ENCODE measurements at regions not wholly inside any gene's neighbourhood (a gene's known extent, or its start where the extent isn't known, plus 50 kb on each side); places are given as distances from the start of the nearest gene placed in this dataset.

DNA sequence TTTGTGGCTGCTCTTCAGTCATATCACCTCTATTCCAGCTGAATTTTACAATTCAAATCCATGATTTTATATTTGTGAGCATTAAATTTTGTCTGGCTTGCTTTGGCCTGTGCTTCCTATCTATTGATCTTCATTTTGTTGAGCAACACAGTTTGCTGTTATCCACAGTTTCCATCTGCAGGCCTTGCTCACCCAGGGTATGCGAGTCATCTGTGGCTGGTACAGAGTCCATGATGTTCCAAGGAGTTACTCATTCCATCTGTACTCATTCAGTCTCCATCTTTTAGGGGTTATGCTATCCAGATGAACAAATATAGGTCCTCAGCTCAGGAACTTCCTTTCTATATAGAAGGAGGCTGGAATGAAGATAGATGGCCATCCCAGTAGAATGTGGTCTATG, 70.1 kb upstream of the CCK start (continued):
- TF ChIP-seq, protein P1, sequence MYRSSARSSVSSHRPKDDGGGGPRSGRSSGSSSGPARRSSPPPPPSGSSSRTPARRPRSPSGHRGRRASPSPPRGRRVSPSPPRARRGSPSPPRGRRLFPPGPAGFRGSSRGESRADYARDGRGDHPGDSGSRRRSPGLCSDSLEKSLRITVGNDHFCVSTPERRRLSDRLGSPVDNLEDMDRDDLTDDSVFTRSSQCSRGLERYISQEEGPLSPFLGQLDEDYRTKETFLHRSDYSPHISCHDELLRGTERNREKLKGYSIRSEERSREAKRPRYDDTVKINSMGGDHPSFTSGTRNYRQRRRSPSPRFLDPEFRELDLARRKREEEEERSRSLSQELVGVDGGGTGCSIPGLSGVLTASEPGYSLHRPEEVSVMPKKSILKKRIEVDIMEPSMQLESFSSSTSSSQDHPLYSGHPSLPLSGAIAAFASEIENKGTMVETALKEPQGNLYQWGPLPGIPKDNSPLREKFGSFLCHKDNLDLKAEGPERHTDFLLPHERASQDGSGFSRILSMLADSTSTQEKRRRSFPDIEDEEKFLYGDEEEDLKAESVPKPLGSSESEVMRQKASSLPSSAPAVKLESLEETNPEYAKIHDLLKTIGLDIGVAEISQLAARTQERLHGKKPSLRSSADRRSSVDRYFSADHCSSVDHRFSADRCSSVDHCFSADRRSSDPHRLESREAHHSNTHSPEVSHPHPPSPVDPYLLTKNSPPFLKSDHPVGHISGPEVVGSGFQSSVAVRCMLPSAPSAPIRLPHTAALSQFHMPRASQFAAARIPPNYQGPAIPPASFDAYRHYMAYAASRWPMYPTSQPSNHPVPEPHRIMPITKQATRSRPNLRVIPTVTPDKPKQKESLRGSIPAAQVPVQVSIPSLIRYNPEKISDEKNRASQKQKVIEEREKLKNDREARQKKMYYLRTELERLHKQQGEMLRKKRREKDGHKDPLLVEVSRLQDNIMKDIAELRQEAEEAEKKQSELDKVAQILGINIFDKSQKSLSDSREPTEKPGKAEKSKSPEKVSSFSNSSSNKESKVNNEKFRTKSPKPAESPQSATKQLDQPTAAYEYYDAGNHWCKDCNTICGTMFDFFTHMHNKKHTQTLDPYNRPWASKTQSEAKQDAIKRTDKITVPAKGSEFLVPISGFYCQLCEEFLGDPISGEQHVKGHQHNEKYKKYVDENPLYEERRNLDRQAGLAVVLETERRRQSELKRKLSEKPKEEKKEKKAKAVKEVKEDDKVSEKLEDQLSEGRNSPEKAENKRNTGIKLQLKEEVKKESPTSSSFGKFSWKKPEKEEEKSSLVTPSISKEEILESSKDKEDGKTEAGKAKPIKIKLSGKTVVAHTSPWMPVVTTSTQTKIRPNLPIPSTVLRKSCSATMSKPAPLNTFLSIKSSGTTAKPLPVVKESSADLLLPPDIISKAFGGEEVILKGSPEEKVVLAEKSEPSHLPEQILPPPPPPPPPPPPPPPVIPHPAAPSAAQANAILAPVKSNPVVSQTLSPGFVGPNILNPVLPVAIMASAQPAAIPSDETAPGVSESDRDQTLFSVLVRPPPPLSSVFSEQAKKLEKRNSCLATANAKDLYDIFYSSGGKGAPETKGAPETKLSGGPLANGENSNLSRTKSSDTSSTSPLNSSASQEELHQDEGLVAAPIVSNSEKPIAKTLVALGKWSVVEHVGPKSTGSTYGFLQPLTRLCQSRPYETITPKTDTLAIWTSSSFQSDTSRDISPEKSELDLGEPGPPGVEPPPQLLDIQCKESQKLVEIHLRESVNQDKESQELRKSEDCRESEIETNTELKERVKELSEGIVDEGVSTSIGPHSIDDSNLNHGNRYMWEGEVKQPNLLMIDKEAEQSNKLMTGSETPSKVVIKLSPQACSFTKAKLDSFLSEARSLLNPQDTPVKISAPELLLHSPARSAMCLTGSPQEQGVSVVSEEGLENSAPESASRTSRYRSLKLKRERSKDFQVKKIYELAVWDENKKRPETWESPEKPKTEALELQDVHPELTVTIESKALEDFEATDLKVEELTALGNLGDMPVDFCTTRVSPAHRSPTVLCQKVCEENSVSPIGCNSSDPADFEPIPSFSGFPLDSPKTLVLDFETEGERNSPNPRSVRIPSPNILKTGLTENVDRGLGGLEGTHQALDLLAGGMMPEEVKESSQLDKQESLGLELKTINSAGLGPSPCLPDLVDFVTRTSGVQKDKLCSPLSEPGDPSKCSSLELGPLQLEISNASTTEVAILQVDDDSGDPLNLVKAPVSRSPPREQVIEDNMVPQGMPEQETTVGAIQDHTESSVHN (IDR thresholded peaks at IDR 0.05; ENCODE audit: borderline replicate concordance in 1 of 2, low read depth in 1 of 2) = no peak
- TF ChIP-seq TFAM (CRISPR knock-in tag; conservative IDR thresholded peaks at IDR 0.05) = no peak
- no peak for TF ChIP-seq MCM3 (IDR thresholded peaks at IDR 0.05)

DNA sequence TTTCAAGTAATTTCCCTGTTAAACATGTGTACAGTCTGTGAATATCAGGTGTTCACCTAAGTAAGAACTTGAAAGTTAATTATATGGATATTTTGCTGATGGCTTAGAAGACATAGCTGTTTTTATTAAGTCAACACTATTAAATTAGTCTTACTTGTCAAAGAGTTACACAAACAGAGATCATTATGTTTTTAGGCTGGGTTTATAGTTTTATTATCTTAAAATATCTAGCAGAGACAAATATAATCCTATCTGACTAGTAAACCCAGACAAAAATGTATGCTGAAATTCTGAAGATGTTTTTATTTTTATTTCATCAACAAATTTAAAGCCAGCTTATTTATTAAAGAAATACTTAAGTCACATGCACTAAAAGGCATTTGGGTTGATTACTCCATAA, 51.2 kb upstream of the CCK start:
- Histone ChIP-seq H3K4me1 (replicated peaks in 1 of 2; ENCODE audit: control insufficient read depth in 2 of 2, insufficient read depth in 2 of 2, low read length in 2 of 2) (no peaks in the 10 kb centered on the region), H3K27me3 (ENCODE audit: control insufficient read depth in 2 of 2, insufficient read depth in 2 of 2, low read length in 2 of 2) (peaks cover 10 to 14% of the 10 kb centered on the region in 2 experiments; a peak in 4 of 5 replicates), H3K27ac (ENCODE audit: extremely low read depth, low read depth, low read length) (no peak overlapping the region), H3K9ac (ENCODE audit: insufficient read depth in 1 of 2, low read depth in 2 of 2, low read length in 2 of 2) (no peak overlapping the region), H3K36me3 (ENCODE audit: control insufficient read depth, insufficient read depth, low read length) (no peaks in the 10 kb centered on the region), H3K9me1 (ENCODE audit: control insufficient read depth, insufficient read depth, low read length) (no peaks in the 10 kb centered on the region), H3K4me3 (no peak overlapping the region), H3K9me3 (replicated peaks; ENCODE audit: control insufficient read depth, insufficient read depth, low read depth, low read length) (no peaks in the 10 kb centered on the region), H2AFZ (ENCODE audit: low read depth, low read length) (no peak overlapping the region), H4K20me1 (replicated peaks; ENCODE audit: control insufficient read depth, insufficient read depth, low read length) (no peaks in the 10 kb centered on the region), H3K79me2 (ENCODE audit: control insufficient read depth, insufficient read depth, low read length) (no peaks in the 10 kb centered on the region), H3K4me2 (ENCODE audit: insufficient read depth, low read length) (no peak overlapping the region)
- in situ Hi-C loops (cut with MboI) = loop anchor here (10.0 kb wide), 1 partner anchor 1888 kb away; no protein-coding TSS in a partner anchor
- intact Hi-C loops (cut with micrococcal nuclease) = no loop called here
- ChIA-PET POLR2A (interaction anchor here (0.6 kb wide), 1 partner anchor 184 kb away, joined by 3 read pairs; no protein-coding TSS in a partner anchor), CTCF (ENCODE audit: low intra/inter-chr PET ratio) (no interaction called here)
- ATAC-seq (no peak), FAIRE-seq (no peak), DNase-seq (ENCODE audit: extremely low read depth in 1 of 4, low spot score in 3 of 4) (no peak)
- BruUV-seq (replicated peaks) = no TSS peak
- TF ChIP-seq, protein P2, sequence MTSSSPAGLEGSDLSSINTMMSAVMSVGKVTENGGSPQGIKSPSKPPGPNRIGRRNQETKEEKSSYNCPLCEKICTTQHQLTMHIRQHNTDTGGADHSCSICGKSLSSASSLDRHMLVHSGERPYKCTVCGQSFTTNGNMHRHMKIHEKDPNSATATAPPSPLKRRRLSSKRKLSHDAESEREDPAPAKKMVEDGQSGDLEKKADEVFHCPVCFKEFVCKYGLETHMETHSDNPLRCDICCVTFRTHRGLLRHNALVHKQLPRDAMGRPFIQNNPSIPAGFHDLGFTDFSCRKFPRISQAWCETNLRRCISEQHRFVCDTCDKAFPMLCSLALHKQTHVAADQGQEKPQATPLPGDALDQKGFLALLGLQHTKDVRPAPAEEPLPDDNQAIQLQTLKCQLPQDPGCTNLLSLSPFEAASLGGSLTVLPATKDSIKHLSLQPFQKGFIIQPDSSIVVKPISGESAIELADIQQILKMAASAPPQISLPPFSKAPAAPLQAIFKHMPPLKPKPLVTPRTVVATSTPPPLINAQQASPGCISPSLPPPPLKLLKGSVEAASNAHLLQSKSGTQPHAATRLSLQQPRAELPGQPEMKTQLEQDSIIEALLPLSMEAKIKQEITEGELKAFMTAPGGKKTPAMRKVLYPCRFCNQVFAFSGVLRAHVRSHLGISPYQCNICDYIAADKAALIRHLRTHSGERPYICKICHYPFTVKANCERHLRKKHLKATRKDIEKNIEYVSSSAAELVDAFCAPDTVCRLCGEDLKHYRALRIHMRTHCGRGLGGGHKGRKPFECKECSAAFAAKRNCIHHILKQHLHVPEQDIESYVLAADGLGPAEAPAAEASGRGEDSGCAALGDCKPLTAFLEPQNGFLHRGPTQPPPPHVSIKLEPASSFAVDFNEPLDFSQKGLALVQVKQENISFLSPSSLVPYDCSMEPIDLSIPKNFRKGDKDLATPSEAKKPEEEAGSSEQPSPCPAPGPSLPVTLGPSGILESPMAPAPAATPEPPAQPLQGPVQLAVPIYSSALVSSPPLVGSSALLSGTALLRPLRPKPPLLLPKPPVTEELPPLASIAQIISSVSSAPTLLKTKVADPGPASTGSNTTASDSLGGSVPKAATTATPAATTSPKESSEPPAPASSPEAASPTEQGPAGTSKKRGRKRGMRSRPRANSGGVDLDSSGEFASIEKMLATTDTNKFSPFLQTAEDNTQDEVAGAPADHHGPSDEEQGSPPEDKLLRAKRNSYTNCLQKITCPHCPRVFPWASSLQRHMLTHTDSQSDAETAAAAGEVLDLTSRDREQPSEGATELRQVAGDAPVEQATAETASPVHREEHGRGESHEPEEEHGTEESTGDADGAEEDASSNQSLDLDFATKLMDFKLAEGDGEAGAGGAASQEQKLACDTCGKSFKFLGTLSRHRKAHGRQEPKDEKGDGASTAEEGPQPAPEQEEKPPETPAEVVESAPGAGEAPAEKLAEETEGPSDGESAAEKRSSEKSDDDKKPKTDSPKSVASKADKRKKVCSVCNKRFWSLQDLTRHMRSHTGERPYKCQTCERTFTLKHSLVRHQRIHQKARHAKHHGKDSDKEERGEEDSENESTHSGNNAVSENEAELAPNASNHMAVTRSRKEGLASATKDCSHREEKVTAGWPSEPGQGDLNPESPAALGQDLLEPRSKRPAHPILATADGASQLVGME (CRISPR knock-in tag; IDR thresholded peaks at IDR 0.05) = no peak
- TF ChIP-seq YY1 (IDR thresholded peaks at IDR 0.05; ENCODE audit: borderline replicate concordance in 1 of 3, control insufficient read depth in 1 of 3, extremely low read depth in 1 of 3, insufficient read depth in 3 of 3, insufficient read length in 1 of 3, insufficient replicate concordance in 2 of 3, low read depth in 1 of 3, low read length in 2 of 3) (no peak), NRF1 (conservative IDR thresholded peaks at IDR 0.05 in 1 of 2, IDR thresholded peaks at IDR 0.05 in 1 of 2) (no peak), TRIM28 (IDR thresholded peaks at IDR 0.05) (peak; percentile 76; the same call in 1 of the 2 replicates)
